22Rv1 (cell line): ENCODE measurements at regions not wholly inside any gene's neighbourhood (a gene's known extent, or its start where the extent isn't known, plus 50 kb on each side); places are given as distances from the start of the nearest gene placed in this dataset.

Source experiments
- ZFX ChIP-seq: fragments of 450-650 bp; IDR thresholded peaks from 2 replicates; pipeline ENCODE4 v1.6.1; 2017; ENCODE audit warnings: antibody characterized with exemption, borderline replicate concordance
- TF ChIP-seq, protein P1 (sequence below): fragments of 450-650 bp; IDR thresholded peaks from 2 replicates; pipeline ENCODE4 v1.5.1; 2017; ENCODE audit warnings: mild to moderate bottlenecking

DNA sequence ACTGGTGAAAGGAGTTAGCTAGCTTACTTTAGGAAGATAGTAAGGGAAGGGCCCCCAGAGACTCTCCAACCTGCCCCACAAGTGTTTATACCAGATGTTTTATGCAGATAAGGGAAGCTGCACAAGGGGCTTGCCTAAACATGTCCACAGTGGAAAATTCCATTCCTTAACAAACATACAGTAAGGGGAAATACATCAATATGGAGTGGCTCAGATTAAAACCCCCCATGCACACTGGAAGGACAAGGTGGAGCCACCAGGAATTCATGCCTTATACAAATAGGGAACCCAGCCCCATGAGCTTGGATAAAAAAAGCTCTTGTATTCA lies 106.3 kb upstream of the GPBP1 start:
- TF ChIP-seq, protein P1, sequence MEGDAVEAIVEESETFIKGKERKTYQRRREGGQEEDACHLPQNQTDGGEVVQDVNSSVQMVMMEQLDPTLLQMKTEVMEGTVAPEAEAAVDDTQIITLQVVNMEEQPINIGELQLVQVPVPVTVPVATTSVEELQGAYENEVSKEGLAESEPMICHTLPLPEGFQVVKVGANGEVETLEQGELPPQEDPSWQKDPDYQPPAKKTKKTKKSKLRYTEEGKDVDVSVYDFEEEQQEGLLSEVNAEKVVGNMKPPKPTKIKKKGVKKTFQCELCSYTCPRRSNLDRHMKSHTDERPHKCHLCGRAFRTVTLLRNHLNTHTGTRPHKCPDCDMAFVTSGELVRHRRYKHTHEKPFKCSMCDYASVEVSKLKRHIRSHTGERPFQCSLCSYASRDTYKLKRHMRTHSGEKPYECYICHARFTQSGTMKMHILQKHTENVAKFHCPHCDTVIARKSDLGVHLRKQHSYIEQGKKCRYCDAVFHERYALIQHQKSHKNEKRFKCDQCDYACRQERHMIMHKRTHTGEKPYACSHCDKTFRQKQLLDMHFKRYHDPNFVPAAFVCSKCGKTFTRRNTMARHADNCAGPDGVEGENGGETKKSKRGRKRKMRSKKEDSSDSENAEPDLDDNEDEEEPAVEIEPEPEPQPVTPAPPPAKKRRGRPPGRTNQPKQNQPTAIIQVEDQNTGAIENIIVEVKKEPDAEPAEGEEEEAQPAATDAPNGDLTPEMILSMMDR = no peak
- no peak for TF ChIP-seq ZFX
